ENCODE measurements at regions not wholly inside any gene's neighbourhood (a gene's known extent, or its start where the extent isn't known, plus 50 kb on each side); places are given as distances from the start of the nearest gene placed in this dataset.

- no peaks in the 10 kb centered on the region for H3K4me1 ChIP-seq (replicated peaks in 1 of 4; ENCODE audit: control insufficient read depth in 3 of 4, insufficient read depth in 4 of 4, low read length in 3 of 4)
- no peak overlapping the region for H3K4ac ChIP-seq (replicated peaks; ENCODE audit: insufficient read length, low read depth, low read length)
- H4K5ac ChIP-seq (ENCODE audit: insufficient read length, low read depth, low read length) = no peak overlapping the region
- H2BK120ac ChIP-seq (replicated peaks; ENCODE audit: low read depth, low read length) = no peak overlapping the region
- no peaks in the 10 kb centered on the region for H3K9me3 ChIP-seq (ENCODE audit: insufficient read depth in 2 of 2, low read depth in 1 of 2, low read length in 1 of 2)
- H3K36me3 ChIP-seq (ENCODE audit: control insufficient read depth in 2 of 4, insufficient read depth in 4 of 4, low read length in 3 of 4) = no peaks in the 10 kb centered on the region
- POLR2A ChIA-PET (ENCODE audit: partially characterized antibody) = no interaction called here
- H3K18ac ChIP-seq (ENCODE audit: extremely low read depth, low read length) = no peak overlapping the region
- no peak overlapping the region for H3K27ac ChIP-seq (ENCODE audit: low read depth, low read length)
- no peak for DNase-seq (ENCODE audit: low read depth in 1 of 2, low spot score in 2 of 2)
- H3K4me3 ChIP-seq (ENCODE audit: extremely low read depth in 1 of 4, insufficient read depth in 2 of 4, low read depth in 3 of 4, low read length in 4 of 4) = no peak overlapping the region
- no peak overlapping the region for H3K14ac ChIP-seq (ENCODE audit: insufficient read length)
- no peak for FAIRE-seq
- H3K9ac ChIP-seq (replicated peaks in 1 of 4; ENCODE audit: extremely low read depth in 1 of 4, low read depth in 3 of 4, low read length in 3 of 4) = no peak overlapping the region
- H4K91ac ChIP-seq (replicated peaks; ENCODE audit: insufficient read length, low read length) = no peak overlapping the region
- no peak overlapping the region for H4K8ac ChIP-seq (ENCODE audit: extremely low read depth, insufficient read depth, low read length)
- no peak overlapping the region for H2BK20ac ChIP-seq (ENCODE audit: low read length)
- TF ChIP-seq SP1 (IDR thresholded peaks at IDR 0.05; ENCODE audit: low read depth, low read length) = no peak
- TF ChIP-seq BACH1 (IDR thresholded peaks at IDR 0.05; ENCODE audit: low read length) = no peak
- no peak for TF ChIP-seq SP4 (IDR thresholded peaks at IDR 0.05; ENCODE audit: low read length)
- TF ChIP-seq HDAC6 (IDR thresholded peaks at IDR 0.05; ENCODE audit: low read depth, low read length) = no peak
- no peak for TF ChIP-seq ASH2L (IDR thresholded peaks at IDR 0.05; ENCODE audit: low read length)
- no peak for TF ChIP-seq RXRA (IDR thresholded peaks at IDR 0.05; ENCODE audit: insufficient read depth, low read depth, low read length)
- no peak for TF ChIP-seq POU5F1 (IDR thresholded peaks at IDR 0.05; ENCODE audit: low read depth, low read length)
- no peak for TF ChIP-seq RNF2 (IDR thresholded peaks at IDR 0.05; ENCODE audit: borderline replicate concordance, low read depth, low read length, missing control alignments, poor library complexity, severe bottlenecking)
- no peak for TF ChIP-seq CTBP2 (IDR thresholded peaks at IDR 0.05; ENCODE audit: borderline replicate concordance, insufficient read depth, insufficient read length, low read length)
- no peak for TF ChIP-seq TAF7 (optimal IDR thresholded peaks at IDR 0.05; ENCODE audit: borderline replicate concordance, low read depth, low read length)
- TF ChIP-seq, protein P1, sequence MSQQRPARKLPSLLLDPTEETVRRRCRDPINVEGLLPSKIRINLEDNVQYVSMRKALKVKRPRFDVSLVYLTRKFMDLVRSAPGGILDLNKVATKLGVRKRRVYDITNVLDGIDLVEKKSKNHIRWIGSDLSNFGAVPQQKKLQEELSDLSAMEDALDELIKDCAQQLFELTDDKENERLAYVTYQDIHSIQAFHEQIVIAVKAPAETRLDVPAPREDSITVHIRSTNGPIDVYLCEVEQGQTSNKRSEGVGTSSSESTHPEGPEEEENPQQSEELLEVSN (IDR thresholded peaks at IDR 0.05) = no peak
- no peak for TF ChIP-seq EP300 (IDR thresholded peaks at IDR 0.05; ENCODE audit: borderline replicate concordance in 1 of 2, low read depth in 2 of 2, low read length in 2 of 2)
- TF ChIP-seq NRF1 (IDR thresholded peaks at IDR 0.05; ENCODE audit: low read depth, low read length) = no peak
- H3K79me2 ChIP-seq (ENCODE audit: control insufficient read depth in 1 of 2, insufficient read depth in 2 of 2, low read length in 2 of 2) = no peaks in the 10 kb centered on the region
- H3K23ac ChIP-seq (ENCODE audit: insufficient read length) = no peak overlapping the region
- peaks cover 0 to 1% (median 0%) of the 10 kb centered on the region in 4 experiments; a peak in 1 of 7 replicates for H3K27me3 ChIP-seq (replicated peaks in 1 of 4; ENCODE audit: control insufficient read depth in 3 of 4, extremely low read depth in 1 of 4, insufficient read depth in 3 of 4, low read length in 3 of 4)
- H3K4me2 ChIP-seq (ENCODE audit: insufficient read depth in 1 of 2, low read depth in 2 of 2, low read length in 2 of 2) = no peak overlapping the region
- H3K56ac ChIP-seq (replicated peaks; ENCODE audit: insufficient read length, low read depth, low read length) = no peak overlapping the region
- CTCF ChIA-PET (ENCODE audit: partially characterized antibody) = no interaction called here
- H2BK12ac ChIP-seq (ENCODE audit: low read depth, low read length) = no peak overlapping the region
- H2BK15ac ChIP-seq (ENCODE audit: low read length) = no peak overlapping the region
- 0 out of 2 replicates have a peak, but pooled peaks cover 2% of the 10 kb centered on the region for H3K23me2 ChIP-seq (ENCODE audit: low read depth, low read length)
- H4K20me1 ChIP-seq (replicated peaks in 1 of 2; ENCODE audit: control insufficient read depth in 1 of 2, insufficient read depth in 2 of 2, low read length in 2 of 2) = no peaks in the 10 kb centered on the region
- no peaks in the 10 kb centered on the region for H3K79me1 ChIP-seq (ENCODE audit: low read depth, low read length)
- no peak overlapping the region for H2BK5ac ChIP-seq (ENCODE audit: low read depth, low read length)
- 93% methylated on average over 3 of the region's 3 CpGs; no CpG with 5 or more reads in 1 of the 2 experiments for WGBS, 2 experiments (ENCODE audit: extremely low coverage in 1 of 2, insufficient coverage in 1 of 2, insufficient read length in 1 of 2, insufficient replicate concordance in 2 of 2, low coverage in 1 of 2, low lambda C conversion rate in 2 of 2, missing lambda C conversion rate in 1 of 2)
- H2AFZ ChIP-seq (ENCODE audit: low read length) = no peak overlapping the region
- H2AK5ac ChIP-seq (ENCODE audit: low read depth, low read length) = no peak overlapping the region
These were observed 265.8 kb downstream of the SLC16A7 start for GRCh38 chr12:59861635-59862034.
